ENCODE measurements at regions not wholly inside any gene's neighbourhood (a gene's known extent, or its start where the extent isn't known, plus 50 kb on each side); places are given as distances from the start of the nearest gene placed in this dataset.
"Not testable (repeated sequence)": the region's sequence is repeated elsewhere in the genome, so short reads cannot be mapped to it uniquely, and the experiment has no call there.

- H3K4me1 ChIP-seq = peaks cover 12% of the 10 kb centered on the region
- POLR2A ChIA-PET; CTCF ChIA-PET; ATAC-seq; H3K4me3 ChIP-seq; H3K4me2 ChIP-seq; H3K9me3 ChIP-seq; H3K27ac ChIP-seq; DNase-seq (ENCODE audit: low read depth in 1 of 2, low spot score in 1 of 2): not testable (repeated sequence)
- peak; percentile 56 for FAIRE-seq
Observed at GRCh38 chrX:40904739-40905138, 169.4 kb upstream of the MED14 start.

GRCh38 chrX:40908026-40908425 lies 172.7 kb upstream of the MED14 start:
- no peaks in the 10 kb centered on the region for H3K9me3 ChIP-seq
- no peak for ATAC-seq
- no peak for TF ChIP-seq REST (IDR thresholded peaks at IDR 0.05)
- TF ChIP-seq EHMT2 (IDR thresholded peaks at IDR 0.05; ENCODE audit: low read depth) = no peak
- no peak for TF ChIP-seq CTCF (IDR thresholded peaks at IDR 0.05)
- TF ChIP-seq CEBPB (IDR thresholded peaks at IDR 0.05) = no peak
- TF ChIP-seq MYC (IDR thresholded peaks at IDR 0.05; ENCODE audit: borderline replicate concordance, low read length) = no peak
- no peak overlapping the region for H3K4me3 ChIP-seq
- peaks cover 12% of the 10 kb centered on the region for H3K4me1 ChIP-seq
- FAIRE-seq = peak; percentile 63
- POLR2A ChIA-PET = no interaction called here
- 86% methylated on average over 7 of the region's 7 CpGs for WGBS (ENCODE audit: missing lambda C conversion rate)
- H3K27ac ChIP-seq = peak overlapping the region in 1 of 2 experiments; percentile 70; a peak in 2 of 6 replicates
- CTCF ChIA-PET = no interaction called here
- no peak overlapping the region for H3K4me2 ChIP-seq
- DNase-seq (ENCODE audit: low read depth in 1 of 2, low spot score in 1 of 2) = no peak

- Histone ChIP-seq H3K4me2 (peak overlapping the region; percentile 54), H3K27ac (peak overlapping the region; percentile 45 to 70; a peak in 5 of 6 replicates), H3K4me3 (no peak overlapping the region), H3K4me1 (peaks cover 12% of the 10 kb centered on the region), H3K9me3 (no peaks in the 10 kb centered on the region)
- POLR2A ChIA-PET = no interaction called here
- FAIRE-seq = peak; percentile 96
- ATAC-seq = peak in 1 of 2 experiments; percentile 62; a peak in 3 of 6 replicates
- TF ChIP-seq GATA3 (IDR thresholded peaks at IDR 0.05; ENCODE audit: borderline replicate concordance) = peak; percentile 38; the same call in 1 of the 2 replicates
- no peak for TF ChIP-seq BCL3 (IDR thresholded peaks at IDR 0.05)
- TF ChIP-seq FOSL2 (IDR thresholded peaks at IDR 0.05) = no peak
- TF ChIP-seq FOSL2 (CRISPR knock-in tag; IDR thresholded peaks at IDR 0.05) = peak; percentile 40
- CTCF ChIA-PET = no interaction called here
- DNase-seq (ENCODE audit: low read depth in 1 of 2, low spot score in 1 of 2) = peak in 1 of 2 experiments; percentile 30
Observed at GRCh38 chrX:40908857-40909475, 173.6 kb upstream of the MED14 start.

- no peaks in the 10 kb centered on the region for H3K9me3 ChIP-seq
- no peak for FAIRE-seq
- no peak overlapping the region for H3K4me3 ChIP-seq
- peak overlapping the region in 1 of 2 experiments; percentile 50; a peak in 1 of 6 replicates for H3K27ac ChIP-seq
- ChIA-PET CTCF (interaction anchor here (1.2 kb wide), 1 partner anchor 118 kb away, joined by 3 read pairs; no protein-coding TSS in a partner anchor), POLR2A (no interaction called here)
- H3K4me1 ChIP-seq = peaks cover 12% of the 10 kb centered on the region
- no peak for ATAC-seq
- DNase-seq (ENCODE audit: low read depth in 1 of 2, low spot score in 1 of 2) = no peak
- H3K4me2 ChIP-seq = no peak overlapping the region
- TF ChIP-seq JUNB (IDR thresholded peaks at IDR 0.05) (no peak), HES2 (IDR thresholded peaks at IDR 0.05) (no peak), ZFP36 (IDR thresholded peaks at IDR 0.05; ENCODE audit: borderline replicate concordance, partially characterized antibody) (no peak), POLR2A (IDR thresholded peaks at IDR 0.05; ENCODE audit: low read length) (no peak), KDM1A (IDR thresholded peaks at IDR 0.05; ENCODE audit: low read depth) (no peak)
- WGBS (ENCODE audit: missing lambda C conversion rate) = 90% methylated on average over 4 of the region's 4 CpGs
Observed at GRCh38 chrX:40912166-40912565, 173.1 kb upstream of the USP9X start.

Data from A549 (cell line).